ENCODE measurements at regions not wholly inside any gene's neighbourhood (a gene's known extent, or its start where the extent isn't known, plus 50 kb on each side); places are given as distances from the start of the nearest gene placed in this dataset.
A peak's percentile ranks its signal among the peaks of the same experiment; 100 is the strongest.
"Not testable (repeated sequence)": the region's sequence is repeated elsewhere in the genome, so short reads cannot be mapped to it uniquely, and the experiment has no call there.

DNA sequence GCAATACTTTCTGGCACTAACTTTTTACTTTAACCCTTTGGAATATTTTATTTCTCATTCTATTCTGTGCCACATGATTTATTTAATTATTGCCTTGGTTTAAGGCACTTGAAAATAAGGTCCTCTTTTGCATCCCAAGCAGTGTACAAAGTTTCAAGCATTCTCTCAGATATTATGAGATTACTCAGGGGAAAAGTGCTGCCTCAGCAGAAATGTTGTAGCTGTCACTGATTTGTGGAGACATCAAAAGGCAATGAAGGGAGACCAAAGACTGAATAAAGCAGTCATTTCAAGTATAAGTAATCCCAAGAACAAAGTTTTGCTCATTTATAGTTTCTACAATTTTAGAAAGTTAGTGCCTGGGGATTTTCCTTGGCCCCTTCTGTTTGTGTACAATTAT is 253.0 kb downstream of the RNF144B start:
- H3K4me3 ChIP-seq: no peak overlapping the region
- H3K36me3 ChIP-seq: no peaks in the 10 kb centered on the region
- no peak overlapping the region for H3K4me2 ChIP-seq
- H3K27me3 ChIP-seq: no peaks in the 10 kb centered on the region
- H4K20me1 ChIP-seq: no peaks in the 10 kb centered on the region
- no peak for TF ChIP-seq Cebpa-rat (IDR thresholded peaks at IDR 0.05)
- H3K4me1 ChIP-seq: peaks cover 0 to 37% (median 0%) of the 10 kb centered on the region in 10 experiments; a peak in 7 of 20 replicates
- H3K9ac ChIP-seq: no peak overlapping the region
- no peak overlapping the region for H3K27ac ChIP-seq
- peaks cover 0 to 4% (median 0%) of the 10 kb centered on the region in 11 experiments; a peak in 1 of 22 replicates for H3K9me3 ChIP-seq (replicated peaks in 1 of 11)

DNA sequence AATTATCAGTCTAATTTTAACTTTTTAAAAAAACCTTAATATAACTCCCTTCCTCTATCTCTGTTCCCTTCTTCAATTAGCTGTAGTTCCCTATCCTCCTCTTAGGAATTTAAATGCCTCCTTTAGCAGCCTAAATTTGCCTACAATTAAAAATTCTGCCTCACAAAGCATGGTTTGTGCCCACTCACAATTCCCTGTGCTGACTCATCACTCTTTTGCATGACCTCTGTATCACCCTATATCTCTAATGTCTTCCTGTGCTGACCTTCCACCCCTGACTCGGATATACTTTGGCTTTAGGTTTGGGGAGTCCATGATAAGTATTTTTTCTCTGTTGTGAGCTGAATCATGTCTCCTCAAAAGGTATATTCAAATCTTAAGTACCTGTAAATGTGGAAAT is 253.6 kb downstream of the RNF144B start:
- H3K9me3 ChIP-seq (replicated peaks in 1 of 11): peaks cover 0 to 4% (median 0%) of the 10 kb centered on the region in 11 experiments; a peak in 1 of 22 replicates

DNA sequence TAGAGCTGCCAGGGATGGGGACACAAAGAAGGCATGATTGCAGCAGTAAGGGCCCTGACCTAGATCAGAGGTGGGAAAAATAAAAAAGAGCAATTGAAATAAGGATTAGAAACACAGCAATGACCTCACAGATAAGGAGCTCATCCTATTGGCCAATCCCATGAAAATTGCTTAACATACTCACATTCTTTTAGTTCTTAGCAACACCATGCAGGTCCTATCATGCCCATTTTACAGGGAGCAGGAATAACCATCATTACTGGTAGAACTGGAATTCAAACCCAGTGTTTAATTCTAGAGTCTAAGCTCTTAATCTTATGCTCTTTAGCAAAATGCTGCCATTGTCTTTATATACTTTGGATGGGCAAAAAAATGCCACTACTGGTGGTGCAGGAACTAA is 267.7 kb downstream of the RNF144B start:
- H4K20me1 ChIP-seq: no peaks in the 10 kb centered on the region
- TF ChIP-seq Cebpa-rat (IDR thresholded peaks at IDR 0.05): no peak
- no peak overlapping the region for H3K4me2 ChIP-seq
- H3K4me3 ChIP-seq: no peak overlapping the region
- H3K27me3 ChIP-seq: no peaks in the 10 kb centered on the region
- H3K9ac ChIP-seq: no peak overlapping the region
- H3K36me3 ChIP-seq: no peaks in the 10 kb centered on the region
- peaks cover 0 to 11% (median 8%) of the 10 kb centered on the region in 10 experiments; a peak in 13 of 20 replicates for H3K4me1 ChIP-seq
- H3K9me3 ChIP-seq (replicated peaks in 1 of 11): peaks cover 10 to 22% (median 18%) of the 10 kb centered on the region in 11 experiments; a peak in 18 of 22 replicates
- H3K27ac ChIP-seq: no peak overlapping the region

More for the DNA sequence above, 253.6 kb downstream of the RNF144B start:
- Histone ChIP-seq H3K27me3 (no peaks in the 10 kb centered on the region), H3K27ac (no peak overlapping the region), H3K4me3 (no peak overlapping the region), H3K4me1 (peaks cover 0 to 33% (median 0%) of the 10 kb centered on the region in 10 experiments; a peak in 7 of 20 replicates), H3K36me3 (no peaks in the 10 kb centered on the region), H3K4me2 (no peak overlapping the region), H3K9ac (no peak overlapping the region), H4K20me1 (no peaks in the 10 kb centered on the region)
- TF ChIP-seq Cebpa-rat (IDR thresholded peaks at IDR 0.05): no peak

DNA sequence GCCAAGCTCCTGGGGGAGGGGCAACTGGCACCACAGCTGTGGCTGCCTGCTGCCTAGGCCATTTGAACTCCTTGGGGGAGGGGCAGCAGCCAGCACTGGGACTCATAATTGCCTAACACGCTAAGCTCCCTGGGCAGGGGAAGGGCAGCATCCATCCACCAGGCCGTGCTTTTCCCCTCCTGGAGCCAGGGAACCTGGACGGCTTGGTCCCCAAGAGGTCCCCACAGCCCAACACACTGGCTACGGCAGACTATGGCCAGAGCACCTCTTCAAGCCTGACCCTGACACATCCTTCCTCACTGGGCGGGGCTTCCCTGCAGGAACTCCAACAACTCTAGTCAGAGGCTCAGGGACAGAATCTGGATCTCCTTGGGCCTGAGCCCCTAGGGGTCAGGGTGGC is 269.4 kb downstream of the RNF144B start:
- Histone ChIP-seq H4K20me1 (no peaks in the 10 kb centered on the region), H3K36me3 (no peaks in the 10 kb centered on the region), H3K27me3 (no peaks in the 10 kb centered on the region), H3K9me3 (replicated peaks in 1 of 11) (peaks cover 10 to 22% (median 18%) of the 10 kb centered on the region in 11 experiments; a peak in 18 of 22 replicates), H3K4me1 (peaks cover 0 to 11% (median 8%) of the 10 kb centered on the region in 10 experiments; a peak in 13 of 20 replicates), H3K4me3 (no peak overlapping the region), H3K27ac (no peak overlapping the region), H3K4me2 (peak overlapping the region in 7 of 11 experiments; percentile 31 to 54 (median 46); a peak in 9 of 22 replicates), H3K9ac (no peak overlapping the region)
- no peak for TF ChIP-seq Cebpa-rat (IDR thresholded peaks at IDR 0.05)

DNA sequence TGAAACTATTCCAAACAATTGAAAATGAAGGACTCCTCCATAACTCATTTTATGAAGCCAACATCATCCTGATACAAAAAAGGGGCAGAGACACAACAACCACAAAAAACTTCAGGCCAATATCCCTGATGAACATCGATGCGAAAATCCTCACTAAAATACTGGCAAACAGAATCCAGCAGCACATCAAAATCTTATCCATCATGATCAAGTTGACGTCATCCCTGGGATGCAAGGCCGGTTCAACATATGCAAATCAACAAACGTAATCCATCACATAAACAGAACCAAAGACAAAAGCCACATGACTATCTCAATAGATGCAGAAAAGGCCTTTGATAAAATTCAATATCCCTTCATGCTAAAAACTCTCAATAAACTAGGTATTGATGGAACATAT is 272.8 kb downstream of the RNF144B start:
- H3K27ac ChIP-seq, H3K4me3 ChIP-seq, H3K9ac ChIP-seq, H3K4me2 ChIP-seq, H3K36me3 ChIP-seq, H3K27me3 ChIP-seq, H4K20me1 ChIP-seq: not testable (repeated sequence)
- H3K4me1 ChIP-seq: peaks cover 0 to 11% (median 8%) of the 10 kb centered on the region in 10 experiments; a peak in 13 of 20 replicates
- H3K9me3 ChIP-seq (replicated peaks in 1 of 11): peaks cover 10 to 22% (median 18%) of the 10 kb centered on the region in 11 experiments; a peak in 18 of 22 replicates

DNA sequence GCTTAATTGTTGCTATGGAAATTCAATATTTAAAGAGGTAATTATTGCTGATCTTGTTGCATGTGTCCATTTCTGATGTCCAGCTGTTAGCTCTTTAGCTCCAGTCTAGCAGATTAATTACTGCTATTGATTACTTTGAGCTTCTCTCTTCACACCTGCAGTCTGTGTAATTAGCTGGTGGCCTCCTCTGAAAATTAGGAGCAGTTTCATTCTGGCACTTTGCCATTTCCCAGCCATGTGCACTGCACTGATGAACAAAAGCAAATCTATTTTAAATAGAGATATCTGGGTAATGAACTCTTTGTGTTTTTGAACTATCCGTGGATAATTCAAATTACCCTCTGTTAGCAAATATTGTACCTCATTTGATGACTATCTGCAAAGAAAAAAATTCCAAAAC is 275.9 kb downstream of the RNF144B start:
- Histone ChIP-seq H3K27ac (no peak overlapping the region), H3K4me2 (no peak overlapping the region), H3K4me1 (no peaks in the 10 kb centered on the region), H3K9ac (no peak overlapping the region), H3K9me3 (replicated peaks in 1 of 11) (peaks cover 0 to 9% (median 0%) of the 10 kb centered on the region in 11 experiments; a peak in 2 of 22 replicates), H3K36me3 (no peaks in the 10 kb centered on the region), H3K27me3 (no peaks in the 10 kb centered on the region), H3K4me3 (no peak overlapping the region), H4K20me1 (no peaks in the 10 kb centered on the region)
- TF ChIP-seq Cebpa-rat (IDR thresholded peaks at IDR 0.05): no peak

DNA sequence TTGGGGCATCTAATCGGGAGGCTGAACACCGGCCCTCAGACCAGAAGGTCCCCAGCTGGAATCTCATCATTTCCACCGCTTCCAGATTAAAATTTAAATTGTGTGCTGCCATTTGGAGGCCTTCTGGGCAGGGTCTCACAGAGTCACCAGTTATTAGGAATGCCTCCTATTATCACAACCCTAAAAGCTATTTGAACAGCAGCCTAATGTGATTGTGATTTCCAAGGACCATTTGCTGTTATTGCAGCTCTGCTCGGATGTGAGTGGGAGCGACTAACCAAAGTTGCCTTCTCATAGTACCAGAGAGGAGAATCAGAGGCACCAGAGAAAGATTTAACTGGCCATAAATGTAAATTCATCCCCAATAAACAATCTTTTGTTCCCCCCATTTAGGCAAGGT is 277.3 kb downstream of the RNF144B start:
- H3K4me3 ChIP-seq: no peak overlapping the region
- H3K4me2 ChIP-seq: no peak overlapping the region
- no peaks in the 10 kb centered on the region for H3K36me3 ChIP-seq
- H3K4me1 ChIP-seq: no peaks in the 10 kb centered on the region
- H4K20me1 ChIP-seq: no peaks in the 10 kb centered on the region
- no peak for TF ChIP-seq Cebpa-rat (IDR thresholded peaks at IDR 0.05)
- no peaks in the 10 kb centered on the region for H3K27me3 ChIP-seq
- no peak overlapping the region for H3K27ac ChIP-seq
- H3K9me3 ChIP-seq (replicated peaks in 1 of 11): no peaks in the 10 kb centered on the region
- no peak overlapping the region for H3K9ac ChIP-seq

DNA sequence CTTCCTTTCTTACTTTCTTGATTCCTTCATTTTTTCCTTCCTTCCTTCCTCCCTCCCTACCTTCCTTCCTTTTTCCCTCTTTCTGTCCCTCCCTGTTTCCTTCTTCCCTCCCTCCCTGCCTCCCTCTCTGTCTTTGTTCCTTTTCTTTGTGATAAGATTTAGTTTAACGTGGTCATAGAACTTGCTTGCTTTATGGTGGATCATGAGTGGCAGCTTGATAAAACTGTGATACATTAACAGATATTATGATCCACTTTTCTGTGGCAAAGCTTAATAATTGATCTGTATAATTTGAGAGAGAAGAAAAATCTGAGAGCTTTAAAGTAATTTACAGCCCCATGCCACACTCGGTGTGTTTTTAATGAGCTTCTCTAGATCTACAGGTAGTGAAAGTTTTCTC is 280.5 kb downstream of the RNF144B start:
- no peak overlapping the region for H3K9ac ChIP-seq
- H4K20me1 ChIP-seq: no peaks in the 10 kb centered on the region
- no peak overlapping the region for H3K4me3 ChIP-seq
- H3K9me3 ChIP-seq (replicated peaks in 1 of 11): no peaks in the 10 kb centered on the region
- no peaks in the 10 kb centered on the region for H3K27me3 ChIP-seq
- no peaks in the 10 kb centered on the region for H3K4me1 ChIP-seq
- no peak for TF ChIP-seq Cebpa-rat (IDR thresholded peaks at IDR 0.05)
- H3K36me3 ChIP-seq: no peaks in the 10 kb centered on the region
- no peak overlapping the region for H3K27ac ChIP-seq
- H3K4me2 ChIP-seq: no peak overlapping the region

DNA sequence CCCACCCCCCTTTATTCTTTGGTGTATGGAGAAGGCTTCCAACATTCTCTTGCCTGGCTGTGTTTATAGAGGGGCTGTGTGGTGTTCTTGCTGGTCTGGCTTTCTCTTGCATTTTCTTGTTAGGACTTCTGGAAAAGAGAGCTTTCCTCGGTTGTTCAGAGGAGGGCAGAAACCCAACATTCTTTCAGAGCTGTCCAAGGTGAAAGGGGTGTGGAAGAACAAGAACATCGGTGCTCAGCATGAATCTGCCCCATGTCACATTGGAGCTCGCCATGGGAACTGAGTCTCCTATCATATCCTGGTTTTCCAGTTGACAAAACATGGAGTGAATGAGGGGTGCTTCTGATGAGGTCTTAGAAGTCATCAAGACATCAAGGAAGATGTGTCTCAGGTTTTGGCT is 281.8 kb downstream of the RNF144B start:
- TF ChIP-seq Cebpa-rat (IDR thresholded peaks at IDR 0.05): no peak
- no peaks in the 10 kb centered on the region for H3K4me1 ChIP-seq
- H3K27ac ChIP-seq: no peak overlapping the region
- H3K27me3 ChIP-seq: no peaks in the 10 kb centered on the region
- H3K36me3 ChIP-seq: no peaks in the 10 kb centered on the region
- no peak overlapping the region for H3K9ac ChIP-seq
- no peak overlapping the region for H3K4me2 ChIP-seq
- no peak overlapping the region for H3K4me3 ChIP-seq
- H4K20me1 ChIP-seq: no peaks in the 10 kb centered on the region
- H3K9me3 ChIP-seq (replicated peaks in 1 of 11): no peaks in the 10 kb centered on the region

DNA sequence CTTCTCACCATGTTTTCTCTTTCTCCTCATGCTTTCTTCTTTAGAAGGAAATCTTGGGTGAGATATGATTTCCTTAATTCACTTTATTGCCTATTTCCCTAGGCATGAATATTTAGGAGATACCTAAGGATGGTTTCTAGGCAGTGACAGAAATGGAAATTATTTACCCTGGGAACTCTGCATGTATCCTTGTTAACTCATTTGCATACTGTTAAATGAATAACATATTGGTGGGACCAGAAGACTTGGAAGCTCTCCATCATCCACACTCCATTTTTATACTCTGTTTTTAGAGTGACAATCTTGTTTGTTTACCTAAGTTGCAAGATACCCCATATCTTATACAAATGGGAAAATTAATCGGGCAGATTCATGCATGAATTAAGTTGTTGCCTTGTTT is 285.7 kb downstream of the RNF144B start:
- H3K27ac ChIP-seq: no peak overlapping the region
- H3K4me3 ChIP-seq: no peak overlapping the region
- no peaks in the 10 kb centered on the region for H3K36me3 ChIP-seq
- no peaks in the 10 kb centered on the region for H3K4me1 ChIP-seq
- no peak for TF ChIP-seq Cebpa-rat (IDR thresholded peaks at IDR 0.05)
- no peaks in the 10 kb centered on the region for H4K20me1 ChIP-seq
- H3K9me3 ChIP-seq (replicated peaks in 1 of 11): no peaks in the 10 kb centered on the region
- no peak overlapping the region for H3K9ac ChIP-seq
- H3K4me2 ChIP-seq: no peak overlapping the region
- H3K27me3 ChIP-seq: no peaks in the 10 kb centered on the region
